ENCODE measurements at regions not wholly inside any gene's neighbourhood (a gene's known extent, or its start where the extent isn't known, plus 50 kb on each side); places are given as distances from the start of the nearest gene placed in this dataset.

DNA sequence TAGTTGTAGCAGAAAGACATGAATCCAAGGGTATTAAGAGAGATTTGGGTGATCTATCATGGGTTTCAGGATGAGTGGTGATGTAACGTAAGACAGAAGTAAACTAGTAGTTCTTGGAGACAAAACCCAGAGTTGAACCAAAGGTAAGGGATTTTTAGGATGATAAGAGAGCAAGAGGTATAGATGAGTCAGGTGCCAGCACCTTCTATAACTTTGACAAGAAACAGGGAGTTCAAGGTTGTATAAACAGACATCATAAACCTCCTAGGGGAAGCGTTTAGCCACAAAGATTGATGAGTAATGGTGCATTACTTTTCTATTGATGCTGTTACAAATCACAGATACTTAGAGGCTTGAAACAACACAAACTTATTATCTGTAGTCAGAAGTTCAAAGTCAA, 447.3 kb upstream of the ARHGEF26 start:
- TF ChIP-seq POLR2A (IDR thresholded peaks at IDR 0.05; ENCODE audit: low read depth, low read length) (no peak), POLR2AphosphoS5 (IDR thresholded peaks at IDR 0.05; ENCODE audit: low read depth, low read length) (no peak)
